ENCODE measurements at regions not wholly inside any gene's neighbourhood (a gene's known extent, or its start where the extent isn't known, plus 50 kb on each side); places are given as distances from the start of the nearest gene placed in this dataset. TPM values are rescaled to one million over a fixed set of nuclear protein-coding genes. Genes with fewer than 3 reads are reported as not detected.

GRCh38 chr7:140229591-140230515 is 53.1 kb upstream of the KDM7A start:
- Histone ChIP-seq H3K4me1 (peaks cover 35% of the 10 kb centered on the region), H3K4me3 (peak overlapping the region; percentile 45 to 72), H3K27me3 (no peaks in the 10 kb centered on the region), H3K36me3 (no peaks in the 10 kb centered on the region), H3K9me3 (no peaks in the 10 kb centered on the region), H3K27ac (peak overlapping the region; percentile 55)
- intact Hi-C loops (cut with DNase I) = no loop called here
- DNase-seq (ENCODE audit: extremely low spot score in 2 of 2) = no peak
- no peak for TF ChIP-seq POLR2A (IDR thresholded peaks at IDR 0.05)
- no peak for TF ChIP-seq POLR2AphosphoS5 (IDR thresholded peaks at IDR 0.05; ENCODE audit: insufficient read depth in 1 of 2, low read depth in 1 of 2)
- TF ChIP-seq CTCF (IDR thresholded peaks at IDR 0.05) = no peak

- no peaks in the 10 kb centered on the region for H3K36me3 ChIP-seq
- intact Hi-C loops (cut with DNase I) = no loop called here
- no peaks in the 10 kb centered on the region for H3K9me3 ChIP-seq
- H3K4me3 ChIP-seq = no peak overlapping the region
- no peak overlapping the region for H3K27ac ChIP-seq
- no peaks in the 10 kb centered on the region for H3K27me3 ChIP-seq
- H3K4me1 ChIP-seq = peaks cover 35% of the 10 kb centered on the region
- no peak for DNase-seq (ENCODE audit: extremely low spot score in 2 of 2)
- TF ChIP-seq POLR2A (IDR thresholded peaks at IDR 0.05) = no peak
- no peak for TF ChIP-seq POLR2AphosphoS5 (IDR thresholded peaks at IDR 0.05; ENCODE audit: insufficient read depth in 1 of 2, low read depth in 1 of 2)
- TF ChIP-seq CTCF (IDR thresholded peaks at IDR 0.05) = no peak
These were observed 52.3 kb upstream of the KDM7A start for GRCh38 chr7:140229101-140229525.

Small RNA genes lying in the stretch of these regions (small RNA-seq; reads per million reads assigned to genes)
- gene RNU1-58P = not detected
